ENCODE measurements at regions not wholly inside any gene's neighbourhood (a gene's known extent, or its start where the extent isn't known, plus 50 kb on each side); places are given as distances from the start of the nearest gene placed in this dataset.

DNA sequence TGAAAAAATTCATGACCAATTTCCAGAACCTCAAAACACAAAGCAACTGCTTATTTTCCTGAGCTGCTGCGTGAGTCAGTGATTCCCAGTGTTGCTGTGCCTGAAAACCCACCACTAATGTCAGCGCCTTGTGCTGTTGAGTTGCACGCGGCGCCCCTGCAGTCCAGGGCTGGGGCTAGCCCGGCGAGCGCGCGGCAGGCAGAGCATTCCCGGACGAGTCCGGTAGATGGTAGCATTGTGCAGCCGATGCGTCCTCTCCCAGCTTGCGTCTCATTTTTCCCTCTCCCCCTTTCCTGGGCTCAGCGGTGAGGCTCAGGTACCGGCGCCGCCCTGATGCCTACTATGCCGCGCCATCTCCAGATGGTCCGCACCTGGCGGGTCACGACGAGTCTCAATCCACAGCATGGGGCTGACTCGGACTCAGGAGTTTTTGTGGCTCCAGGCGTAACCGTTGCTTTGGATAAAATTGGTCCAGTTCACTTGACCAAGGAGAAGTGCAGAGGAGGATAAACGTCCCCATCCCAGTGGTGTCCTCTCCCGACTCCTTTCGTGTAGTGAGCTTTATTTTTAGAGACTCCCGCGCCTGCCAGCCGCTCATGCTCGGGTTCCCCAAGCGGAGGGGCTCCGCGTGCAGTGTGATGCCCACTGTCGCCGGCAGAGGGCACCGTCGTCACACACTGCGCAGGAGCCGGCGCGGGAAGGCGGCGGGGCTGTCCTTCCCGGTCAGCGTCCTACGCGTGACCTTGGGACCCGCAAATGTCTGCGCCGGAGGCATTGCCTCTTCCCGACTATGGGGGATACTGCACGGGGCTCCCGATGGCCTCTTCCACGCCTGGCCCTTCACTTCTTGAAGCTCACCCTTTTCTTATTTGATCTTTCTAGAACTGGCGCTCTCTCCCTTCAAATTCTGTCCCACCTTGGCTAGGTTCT lies 53.6 kb upstream of the IGFBP7 start (continued):
- TF ChIP-seq, protein P1, sequence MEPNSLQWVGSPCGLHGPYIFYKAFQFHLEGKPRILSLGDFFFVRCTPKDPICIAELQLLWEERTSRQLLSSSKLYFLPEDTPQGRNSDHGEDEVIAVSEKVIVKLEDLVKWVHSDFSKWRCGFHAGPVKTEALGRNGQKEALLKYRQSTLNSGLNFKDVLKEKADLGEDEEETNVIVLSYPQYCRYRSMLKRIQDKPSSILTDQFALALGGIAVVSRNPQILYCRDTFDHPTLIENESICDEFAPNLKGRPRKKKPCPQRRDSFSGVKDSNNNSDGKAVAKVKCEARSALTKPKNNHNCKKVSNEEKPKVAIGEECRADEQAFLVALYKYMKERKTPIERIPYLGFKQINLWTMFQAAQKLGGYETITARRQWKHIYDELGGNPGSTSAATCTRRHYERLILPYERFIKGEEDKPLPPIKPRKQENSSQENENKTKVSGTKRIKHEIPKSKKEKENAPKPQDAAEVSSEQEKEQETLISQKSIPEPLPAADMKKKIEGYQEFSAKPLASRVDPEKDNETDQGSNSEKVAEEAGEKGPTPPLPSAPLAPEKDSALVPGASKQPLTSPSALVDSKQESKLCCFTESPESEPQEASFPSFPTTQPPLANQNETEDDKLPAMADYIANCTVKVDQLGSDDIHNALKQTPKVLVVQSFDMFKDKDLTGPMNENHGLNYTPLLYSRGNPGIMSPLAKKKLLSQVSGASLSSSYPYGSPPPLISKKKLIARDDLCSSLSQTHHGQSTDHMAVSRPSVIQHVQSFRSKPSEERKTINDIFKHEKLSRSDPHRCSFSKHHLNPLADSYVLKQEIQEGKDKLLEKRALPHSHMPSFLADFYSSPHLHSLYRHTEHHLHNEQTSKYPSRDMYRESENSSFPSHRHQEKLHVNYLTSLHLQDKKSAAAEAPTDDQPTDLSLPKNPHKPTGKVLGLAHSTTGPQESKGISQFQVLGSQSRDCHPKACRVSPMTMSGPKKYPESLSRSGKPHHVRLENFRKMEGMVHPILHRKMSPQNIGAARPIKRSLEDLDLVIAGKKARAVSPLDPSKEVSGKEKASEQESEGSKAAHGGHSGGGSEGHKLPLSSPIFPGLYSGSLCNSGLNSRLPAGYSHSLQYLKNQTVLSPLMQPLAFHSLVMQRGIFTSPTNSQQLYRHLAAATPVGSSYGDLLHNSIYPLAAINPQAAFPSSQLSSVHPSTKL (CRISPR knock-in tag; IDR thresholded peaks at IDR 0.05) = peak; percentile 31
- no peak for TF ChIP-seq GFI1 (CRISPR knock-in tag; IDR thresholded peaks at IDR 0.05; ENCODE audit: borderline replicate concordance)
- no peak for TF ChIP-seq TBX2 (CRISPR knock-in tag; IDR thresholded peaks at IDR 0.05; ENCODE audit: borderline replicate concordance)
- TF ChIP-seq, protein P2, sequence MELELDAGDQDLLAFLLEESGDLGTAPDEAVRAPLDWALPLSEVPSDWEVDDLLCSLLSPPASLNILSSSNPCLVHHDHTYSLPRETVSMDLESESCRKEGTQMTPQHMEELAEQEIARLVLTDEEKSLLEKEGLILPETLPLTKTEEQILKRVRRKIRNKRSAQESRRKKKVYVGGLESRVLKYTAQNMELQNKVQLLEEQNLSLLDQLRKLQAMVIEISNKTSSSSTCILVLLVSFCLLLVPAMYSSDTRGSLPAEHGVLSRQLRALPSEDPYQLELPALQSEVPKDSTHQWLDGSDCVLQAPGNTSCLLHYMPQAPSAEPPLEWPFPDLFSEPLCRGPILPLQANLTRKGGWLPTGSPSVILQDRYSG (CRISPR knock-in tag; IDR thresholded peaks at IDR 0.05) = no peak
- 0 out of 2 replicates have a peak, but pooled peaks have one; percentile 11 for TF ChIP-seq MAZ (IDR thresholded peaks at IDR 0.05; ENCODE audit: borderline replicate concordance, low read depth, low read length)
- TF ChIP-seq MAZ (CRISPR knock-in tag; IDR thresholded peaks at IDR 0.05; ENCODE audit: low read depth) = peak; percentile 33; the same call in 1 of the 2 replicates
- no peak for TF ChIP-seq NFE2L1 (CRISPR knock-in tag; IDR thresholded peaks at IDR 0.05; ENCODE audit: borderline replicate concordance)
- no peak for TF ChIP-seq SOX13 (IDR thresholded peaks at IDR 0.05)
- 0 out of 4 replicates have a peak, but pooled peaks of 1 of the 2 experiments have one; percentile 4 for TF ChIP-seq SOX13 (CRISPR knock-in tag; conservative IDR thresholded peaks at IDR 0.05 in 1 of 2, IDR thresholded peaks at IDR 0.05 in 1 of 2)
- TF ChIP-seq, protein P3, sequence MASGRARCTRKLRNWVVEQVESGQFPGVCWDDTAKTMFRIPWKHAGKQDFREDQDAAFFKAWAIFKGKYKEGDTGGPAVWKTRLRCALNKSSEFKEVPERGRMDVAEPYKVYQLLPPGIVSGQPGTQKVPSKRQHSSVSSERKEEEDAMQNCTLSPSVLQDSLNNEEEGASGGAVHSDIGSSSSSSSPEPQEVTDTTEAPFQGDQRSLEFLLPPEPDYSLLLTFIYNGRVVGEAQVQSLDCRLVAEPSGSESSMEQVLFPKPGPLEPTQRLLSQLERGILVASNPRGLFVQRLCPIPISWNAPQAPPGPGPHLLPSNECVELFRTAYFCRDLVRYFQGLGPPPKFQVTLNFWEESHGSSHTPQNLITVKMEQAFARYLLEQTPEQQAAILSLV (CRISPR knock-in tag; IDR thresholded peaks at IDR 0.05; ENCODE audit: borderline replicate concordance) = peak; percentile 59; the same call in 1 of the 2 replicates
- TF ChIP-seq ZNF354B (CRISPR knock-in tag; IDR thresholded peaks at IDR 0.05) = 0 out of 2 replicates have a peak, but pooled peaks have one; percentile 56
- TF ChIP-seq SATB2 (CRISPR knock-in tag; IDR thresholded peaks at IDR 0.05) = 0 out of 2 replicates have a peak, but pooled peaks have one; percentile 31
- TF ChIP-seq, protein P4, sequence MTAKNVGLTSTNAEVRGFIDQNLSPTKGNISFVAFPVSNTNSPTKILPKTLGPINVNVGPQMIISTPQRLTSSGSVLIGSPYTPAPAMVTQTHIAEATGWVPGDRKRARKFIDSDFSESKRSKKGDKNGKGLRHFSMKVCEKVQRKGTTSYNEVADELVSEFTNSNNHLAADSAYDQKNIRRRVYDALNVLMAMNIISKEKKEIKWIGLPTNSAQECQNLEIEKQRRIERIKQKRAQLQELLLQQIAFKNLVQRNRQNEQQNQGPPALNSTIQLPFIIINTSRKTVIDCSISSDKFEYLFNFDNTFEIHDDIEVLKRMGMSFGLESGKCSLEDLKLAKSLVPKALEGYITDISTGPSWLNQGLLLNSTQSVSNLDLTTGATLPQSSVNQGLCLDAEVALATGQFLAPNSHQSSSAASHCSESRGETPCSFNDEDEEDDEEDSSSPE (CRISPR knock-in tag; IDR thresholded peaks at IDR 0.05) = peak; percentile 67
- TF ChIP-seq BHLHE40 (IDR thresholded peaks at IDR 0.05; ENCODE audit: low read length) = 0 out of 2 replicates have a peak, but pooled peaks have one; percentile 13
- TF ChIP-seq ZNF589 (CRISPR knock-in tag; conservative IDR thresholded peaks at IDR 0.05) = no peak
- TF ChIP-seq SP2 (CRISPR knock-in tag; IDR thresholded peaks at IDR 0.05) = no peak
- peak; percentile 58; the same call in 1 of the 2 replicates for TF ChIP-seq TGIF2 (CRISPR knock-in tag; IDR thresholded peaks at IDR 0.05)
- TF ChIP-seq SP4 (CRISPR knock-in tag; IDR thresholded peaks at IDR 0.05) = peak; percentile 20; the same call in 1 of the 2 replicates
- peak; percentile 41; the same call in 1 of the 2 replicates for TF ChIP-seq ZNF768 (CRISPR knock-in tag; IDR thresholded peaks at IDR 0.05)
- TF ChIP-seq, protein P5, sequence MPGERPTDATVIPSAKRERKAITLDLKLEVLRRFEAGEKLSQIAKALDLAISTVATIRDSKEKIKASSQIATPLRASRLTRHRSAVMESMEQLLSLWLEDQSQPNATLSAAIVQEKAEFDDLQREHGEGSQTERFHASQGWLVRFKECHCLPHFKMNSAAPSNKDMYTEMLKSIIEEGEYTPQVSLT (CRISPR knock-in tag; IDR thresholded peaks at IDR 0.05; ENCODE audit: borderline replicate concordance, low read depth) = no peak
- peak; percentile 13; the same call in 1 of the 2 replicates for TF ChIP-seq ZNF747 (CRISPR knock-in tag; IDR thresholded peaks at IDR 0.05; ENCODE audit: borderline replicate concordance)

Data from HepG2 (cell line).